ENCODE measurements at regions not wholly inside any gene's neighbourhood (a gene's known extent, or its start where the extent isn't known, plus 50 kb on each side); places are given as distances from the start of the nearest gene placed in this dataset.

- Mint-ChIP-seq H3K4me3 (ENCODE audit: unreplicated experiment) (no peak overlapping the region), H3K27me3 (ENCODE audit: insufficient read depth, unreplicated experiment) (no peaks in the 10 kb centered on the region), H3K9me3 (ENCODE audit: unreplicated experiment) (no peaks in the 10 kb centered on the region), H3K4me1 (ENCODE audit: insufficient read depth, unreplicated experiment) (no peaks in the 10 kb centered on the region), H3K36me3 (ENCODE audit: insufficient read depth, unreplicated experiment) (no peaks in the 10 kb centered on the region), H3K27ac (ENCODE audit: low read depth, unreplicated experiment) (no peak overlapping the region)
- CTCF ChIA-PET: interaction anchor here (0.5 kb wide), 1 partner anchor 972 kb away, joined by 5 read pairs; no protein-coding TSS in a partner anchor
- intact Hi-C loops (cut with micrococcal nuclease): no loop called here
- POLR2A ChIA-PET: no interaction called here
- DNase-seq (ENCODE audit: unreplicated experiment): no peak
- TF ChIP-seq CTCF (IDR thresholded peaks at IDR 0.05; ENCODE audit: unreplicated experiment): no peak
- BruUV-seq (replicated peaks): no TSS peak
Observed at GRCh38 chr15:87461631-87462030, 794.9 kb downstream of the NTRK3 start.

GRCh38 chr15:87454860-87455259 lies 801.7 kb downstream of the NTRK3 start:
- Mint-ChIP-seq H3K36me3 (ENCODE audit: insufficient read depth, unreplicated experiment) (no peaks in the 10 kb centered on the region), H3K27ac (ENCODE audit: low read depth, unreplicated experiment) (no peak overlapping the region), H3K4me3 (ENCODE audit: unreplicated experiment) (no peak overlapping the region), H3K9me3 (ENCODE audit: unreplicated experiment) (no peaks in the 10 kb centered on the region), H3K27me3 (ENCODE audit: insufficient read depth, unreplicated experiment) (no peaks in the 10 kb centered on the region), H3K4me1 (ENCODE audit: insufficient read depth, unreplicated experiment) (no peaks in the 10 kb centered on the region)
- intact Hi-C loops (cut with micrococcal nuclease): no loop called here
- ChIA-PET POLR2A (no interaction called here), CTCF (no interaction called here)
- no peak for DNase-seq (ENCODE audit: unreplicated experiment)
- no TSS peak for BruUV-seq (replicated peaks)
- no peak for TF ChIP-seq CTCF (IDR thresholded peaks at IDR 0.05; ENCODE audit: unreplicated experiment)

DNA sequence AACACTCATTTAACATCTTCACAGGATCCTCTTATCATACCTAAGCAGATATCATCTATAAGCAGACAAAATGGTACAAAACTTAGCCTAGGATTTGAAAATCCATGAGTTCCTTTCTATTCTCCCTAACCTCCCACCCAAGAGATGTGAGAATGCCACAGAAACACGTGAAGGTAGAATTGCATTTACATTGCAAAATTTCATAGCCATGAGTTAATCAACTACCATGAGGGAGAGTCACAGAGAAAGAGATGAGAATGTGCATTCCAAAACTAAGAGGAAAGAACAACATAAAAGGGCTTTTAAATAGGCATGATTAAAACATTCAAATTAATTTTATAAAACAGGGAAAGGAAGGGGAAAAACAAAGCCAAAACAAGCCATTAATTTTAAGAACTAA lies 806.2 kb downstream of the NTRK3 start:
- no peak for TF ChIP-seq CTCF (IDR thresholded peaks at IDR 0.05; ENCODE audit: unreplicated experiment)
- CTCF ChIA-PET: no interaction called here
- DNase-seq (ENCODE audit: unreplicated experiment): no peak

GRCh38 chr15:87439090-87439489 lies 817.4 kb downstream of the NTRK3 start:
- Mint-ChIP-seq H3K27ac (ENCODE audit: low read depth, unreplicated experiment) (no peak overlapping the region), H3K9me3 (ENCODE audit: unreplicated experiment) (no peaks in the 10 kb centered on the region), H3K27me3 (ENCODE audit: insufficient read depth, unreplicated experiment) (no peaks in the 10 kb centered on the region), H3K36me3 (ENCODE audit: insufficient read depth, unreplicated experiment) (no peaks in the 10 kb centered on the region), H3K4me3 (ENCODE audit: unreplicated experiment) (no peak overlapping the region), H3K4me1 (ENCODE audit: insufficient read depth, unreplicated experiment) (peaks cover 6% of the 10 kb centered on the region)
- no TSS peak for BruUV-seq (replicated peaks)
- ChIA-PET CTCF (no interaction called here), POLR2A (no interaction called here)
- DNase-seq (ENCODE audit: unreplicated experiment): no peak
- no peak for TF ChIP-seq CTCF (IDR thresholded peaks at IDR 0.05; ENCODE audit: unreplicated experiment)
- intact Hi-C loops (cut with micrococcal nuclease): no loop called here

More for the DNA sequence above, 806.2 kb downstream of the NTRK3 start:
- no peak overlapping the region for H3K4me3 Mint-ChIP-seq (ENCODE audit: unreplicated experiment)
- H3K27me3 Mint-ChIP-seq (ENCODE audit: insufficient read depth, unreplicated experiment): no peaks in the 10 kb centered on the region
- H3K9me3 Mint-ChIP-seq (ENCODE audit: unreplicated experiment): peaks cover 13% of the 10 kb centered on the region
- no peaks in the 10 kb centered on the region for H3K4me1 Mint-ChIP-seq (ENCODE audit: insufficient read depth, unreplicated experiment)
- H3K27ac Mint-ChIP-seq (ENCODE audit: low read depth, unreplicated experiment): no peak overlapping the region
- POLR2A ChIA-PET: no interaction called here
- intact Hi-C loops (cut with micrococcal nuclease): no loop called here
- H3K36me3 Mint-ChIP-seq (ENCODE audit: insufficient read depth, unreplicated experiment): no peaks in the 10 kb centered on the region
- no TSS peak for BruUV-seq (replicated peaks)

Measured in MCF 10A (cell line).